IMR-90 (cell line): ENCODE measurements at regions not wholly inside any gene's neighbourhood (a gene's known extent, or its start where the extent isn't known, plus 50 kb on each side); places are given as distances from the start of the nearest gene placed in this dataset.
A peak's percentile ranks its signal among the peaks of the same experiment; 100 is the strongest.

Experiments used
- ATAC-seq: fragments of 200-7000 bp; cut with Tn5 transposase; 2 replicates; pipeline ENCODE4 v1.9.1; 2020; ENCODE audit warnings: low read depth, mild to moderate bottlenecking, moderate library complexity
- BruUV-seq: library from RNA; stranded (reverse); fragments of 400-500 nt; replicated peaks from 2 replicates; lab custom pipeline; 2021; lab: Mats Ljungman, UMichigan
- CTCF ChIA-PET: fragments of 300-600 bp; formaldehyde crosslinking; extraction: SDS; loops from one replicate; lab custom pipeline; 2021; ENCODE audit warnings: antibody characterized with exemption; lab: Yijun Ruan, JAX
- POLR2A ChIA-PET: fragments of 300-600 bp; sonication (Branson Sonifier 250); formaldehyde crosslinking; loops from one replicate; lab custom pipeline; 2022; ENCODE audit warnings: antibody characterized with exemption; ENCODE audit not compliant: unreplicated experiment; lab: Charles Lee
- DNase-seq: peaks from one replicate; pipeline ENCODE4 v3.0.0; 2013
- H2AFZ ChIP-seq: replicated peaks from 2 replicates; pipeline ENCODE3; 2013; ENCODE audit warnings: low read length, mild to moderate bottlenecking; ENCODE audit not compliant: poor library complexity
- H2AK5ac ChIP-seq: 2 replicates; pipeline ENCODE4 v1.6.1; 2013; ENCODE audit warnings: low read depth, low read length, inconsistent platforms
- H2AK9ac ChIP-seq: replicated peaks from 2 replicates; pipeline ENCODE3; 2013; ENCODE audit warnings: mild to moderate bottlenecking, low read depth, low read length, moderate library complexity; ENCODE audit not compliant: poor library complexity
- H2BK120ac ChIP-seq: 2 replicates; pipeline ENCODE4 v1.6.1; 2013; ENCODE audit warnings: low read depth, low read length, inconsistent platforms
- H2BK15ac ChIP-seq: 3 replicates; pipeline ENCODE4 v1.6.1; 2013; ENCODE audit warnings: low read depth, low read length, inconsistent platforms
- H2BK20ac ChIP-seq: 2 replicates; pipeline ENCODE4 v1.6.1; 2013; ENCODE audit warnings: low read depth, mild to moderate bottlenecking, inconsistent platforms, low read length, moderate library complexity
- H2BK5ac ChIP-seq: 2 replicates; pipeline ENCODE4 v1.6.1; 2013; ENCODE audit warnings: mild to moderate bottlenecking, low read depth, low read length, inconsistent platforms; ENCODE audit not compliant: poor library complexity, severe bottlenecking
- H3K14ac ChIP-seq: replicated peaks from 2 replicates; pipeline ENCODE4 v1.6.1; 2013; ENCODE audit warnings: low read depth, low read length, inconsistent platforms
- H3K18ac ChIP-seq: 2 replicates; pipeline ENCODE4 v1.6.1; 2013; ENCODE audit warnings: low read depth, low read length, control low read depth
- H3K23ac ChIP-seq: 2 replicates; pipeline ENCODE4 v1.6.1; 2013; ENCODE audit warnings: low read depth, low read length, inconsistent platforms
- H3K27ac ChIP-seq: 2 replicates; pipeline ENCODE4 v1.5.1; 2013; ENCODE audit warnings: mild to moderate bottlenecking, control low read depth, low read length; ENCODE audit not compliant: insufficient read depth
- H3K27me3 ChIP-seq: 2 replicates; pipeline ENCODE4 v1.6.1; 2013; ENCODE audit warnings: low read length; ENCODE audit not compliant: control insufficient read depth, insufficient read depth
- H3K36me3 ChIP-seq: 2 replicates; pipeline ENCODE4 v1.6.1; 2013; ENCODE audit warnings: low read length, mixed read lengths; ENCODE audit not compliant: control insufficient read depth, insufficient read depth
- H3K4ac ChIP-seq: 2 replicates; pipeline ENCODE4 v1.6.1; 2013; ENCODE audit warnings: low read depth, low read length, inconsistent platforms
- H3K4me1 ChIP-seq: 2 replicates; pipeline ENCODE4 v1.6.1; 2013; ENCODE audit warnings: low read length, mixed read lengths; ENCODE audit not compliant: control insufficient read depth, insufficient read depth
- H3K4me2 ChIP-seq: 2 replicates; pipeline ENCODE4 v1.6.1; 2013; ENCODE audit warnings: low read depth, mild to moderate bottlenecking, control low read depth, low read length, moderate library complexity
- H3K4me3 ChIP-seq: 2 replicates; pipeline ENCODE4 v1.5.1; 2013; ENCODE audit warnings: low read depth, mild to moderate bottlenecking, control low read depth, low read length, moderate library complexity; ENCODE audit not compliant: insufficient read depth
- H3K56ac ChIP-seq: 2 replicates; pipeline ENCODE4 v1.6.1; 2013; ENCODE audit warnings: low read length, inconsistent platforms; ENCODE audit not compliant: insufficient read depth; ENCODE audit errors: extremely low read depth
- H3K79me1 ChIP-seq, 2 experiments: 2 replicates each; pipeline ENCODE4 v1.6.1; 2013; ENCODE audit warnings: low read length in 2 of 2, inconsistent platforms in 1 of 2, low read depth in 1 of 2
- H3K9ac ChIP-seq: 2 replicates; pipeline ENCODE4 v1.6.1; 2013; ENCODE audit warnings: low read depth, low read length, control low read depth
- H3K9me1 ChIP-seq: 2 replicates; pipeline ENCODE4 v1.6.1; 2013; ENCODE audit warnings: low read length, inconsistent platforms; ENCODE audit not compliant: insufficient read depth
- H3K9me3 ChIP-seq: 2 replicates; pipeline ENCODE4 v1.6.1; 2013; ENCODE audit warnings: low read length; ENCODE audit not compliant: control insufficient read depth, insufficient read depth
- H4K20me1 ChIP-seq: 2 replicates; pipeline ENCODE4 v1.6.1; 2013; ENCODE audit warnings: low read length, inconsistent platforms; ENCODE audit not compliant: insufficient read depth
- H4K5ac ChIP-seq: 2 replicates; pipeline ENCODE4 v1.6.1; 2013; ENCODE audit warnings: mild to moderate bottlenecking, low read depth, low read length, control low read depth
- H4K8ac ChIP-seq, 2 experiments: 2 replicates each; pipeline ENCODE4 v1.6.1; 2013; ENCODE audit warnings: low read depth in 2 of 2, low read length in 2 of 2, control low read depth in 1 of 2, inconsistent platforms in 1 of 2
- H4K91ac ChIP-seq: 2 replicates; pipeline ENCODE4 v1.6.1; 2013; ENCODE audit warnings: low read depth, low read length, inconsistent platforms; ENCODE audit not compliant: insufficient read depth
- BHLHE40 ChIP-seq: fragments of 150-350 bp; IDR thresholded peaks from 2 replicates; pipeline ENCODE4 v1.6.1; 2016; ENCODE audit warnings: mild to moderate bottlenecking, low read depth, low read length
- CEBPB ChIP-seq: IDR thresholded peaks from 2 replicates; pipeline ENCODE4 v1.6.1; 2012; ENCODE audit warnings: low read depth, low read length, improper control_type of control experiment
- CHD1 ChIP-seq: IDR thresholded peaks from 2 replicates; pipeline ENCODE4 v1.6.1; 2012; ENCODE audit warnings: low read depth, low read length, improper control_type of control experiment
- CTCF ChIP-seq: conservative IDR thresholded peaks from 2 replicates; pipeline ENCODE4 v1.5.1; 2012; ENCODE audit warnings: mild to moderate bottlenecking, low read depth, low read length, improper control_type of control experiment
- FOS ChIP-seq: fragments of 150-350 bp; IDR thresholded peaks from 2 replicates; pipeline ENCODE4 v1.6.1; 2016; ENCODE audit warnings: low read depth, low read length
- MAFK ChIP-seq: IDR thresholded peaks from 2 replicates; pipeline ENCODE4 v1.6.1; 2012; ENCODE audit warnings: low read depth, low read length, improper control_type of control experiment
- MAZ ChIP-seq: IDR thresholded peaks from 2 replicates; pipeline ENCODE4 v1.6.1; 2012; ENCODE audit warnings: low read depth, mild to moderate bottlenecking, low read length, improper control_type of control experiment, moderate library complexity, borderline replicate concordance
- MXI1 ChIP-seq: IDR thresholded peaks from 2 replicates; pipeline ENCODE4 v1.6.1; 2012; ENCODE audit warnings: low read depth, mild to moderate bottlenecking, low read length, moderate library complexity, borderline replicate concordance
- NFE2L2 ChIP-seq: fragments of 150-350 bp; IDR thresholded peaks from 2 replicates; pipeline ENCODE4 v1.6.1; 2016; ENCODE audit warnings: low read depth, mild to moderate bottlenecking, low read length
- POLR2A ChIP-seq: IDR thresholded peaks from 2 replicates; pipeline ENCODE4 v1.6.1; 2012; ENCODE audit warnings: mild to moderate bottlenecking, low read depth, low read length
- RAD21 ChIP-seq: IDR thresholded peaks from 2 replicates; pipeline ENCODE4 v1.6.1; 2012; ENCODE audit warnings: low read length, improper control_type of control experiment
- RCOR1 ChIP-seq: IDR thresholded peaks from 2 replicates; pipeline ENCODE4 v1.6.1; 2012; ENCODE audit warnings: mild to moderate bottlenecking, low read length, improper control_type of control experiment; ENCODE audit not compliant: insufficient replicate concordance
- RFX5 ChIP-seq: IDR thresholded peaks from 2 replicates; pipeline ENCODE4 v1.8.0; 2012; ENCODE audit warnings: low read depth, mild to moderate bottlenecking, low read length, moderate library complexity
- SMC3 ChIP-seq: fragments of 150-350 bp; IDR thresholded peaks from 2 replicates; pipeline ENCODE4 v1.6.1; 2016; ENCODE audit warnings: low read depth, mild to moderate bottlenecking, antibody characterized with exemption, low read length, moderate library complexity
- USF2 ChIP-seq: fragments of 150-350 bp; IDR thresholded peaks from 2 replicates; pipeline ENCODE4 v1.6.1; 2017; ENCODE audit warnings: mild to moderate bottlenecking, antibody characterized with exemption, low read length, low read depth
- WGBS, 2 experiments: methylation state at CpG; one replicate each; pipeline versions ENCODE4 v1.1.5 to v1.1.7; 2013; ENCODE audit warnings: missing lambda C conversion rate in 2 of 2; ENCODE audit not compliant: insufficient read length in 1 of 2; ENCODE audit errors: extremely low coverage in 2 of 2; 5-methylcytosine and 5-hydroxymethylcytosine counted together
- dilution Hi-C: fragments of 300-500 bp; cut with HindIII; formaldehyde crosslinking; loops from one replicate; pipeline ENCODE4 v1.14.3; 2018; ENCODE audit warnings: low sequenced_read_pairs; ENCODE audit not compliant: unreplicated experiment
- in situ Hi-C: fragments of 300-500 bp; cut with MboI; formaldehyde crosslinking; loops from 3 replicates; pipeline ENCODE4 v1.14.3; 2019; ENCODE audit warnings: low sequenced_read_pairs, inconsistent platforms, mixed read lengths
- intact Hi-C: fragments of 100-400 bp; cut with micrococcal nuclease; formaldehyde crosslinking; loops from 2 replicates; pipeline ENCODE4 v1.10.0; 2022
- TF ChIP-seq, protein P1 (sequence below): fragments of 150-350 bp; IDR thresholded peaks from 2 replicates; pipeline ENCODE4 v1.6.1; 2016; ENCODE audit warnings: low read depth, mild to moderate bottlenecking, low read length, moderate library complexity, borderline replicate concordance

- Histone ChIP-seq H3K4me3 (no peak overlapping the region), H4K8ac (no peak overlapping the region), H3K79me1 (no peaks in the 10 kb centered on the region), H3K9ac (no peak overlapping the region), H4K5ac (no peak overlapping the region), H3K23ac (no peak overlapping the region), H2AK5ac (no peak overlapping the region), H2BK5ac (no peak overlapping the region), H2BK20ac (no peak overlapping the region), H2AK9ac (no peak overlapping the region), H3K56ac (no peak overlapping the region), H3K14ac (no peak overlapping the region), H2AFZ (no peak overlapping the region), H3K4me1 (peaks cover 1% of the 10 kb centered on the region; the same call in 1 of the 2 replicates), H2BK120ac (no peak overlapping the region), H3K27me3 (no peaks in the 10 kb centered on the region), H3K4me2 (no peak overlapping the region), H3K36me3 (no peaks in the 10 kb centered on the region), H3K9me3 (no peaks in the 10 kb centered on the region), H4K20me1 (no peaks in the 10 kb centered on the region), H3K27ac (no peak overlapping the region), H3K4ac (no peak overlapping the region), H3K18ac (no peak overlapping the region), H2BK15ac (no peak overlapping the region), H4K91ac (no peak overlapping the region), H3K9me1 (peaks cover 13% of the 10 kb centered on the region)
- in situ Hi-C loops (no loop called here), dilution Hi-C loops (no loop called here), intact Hi-C loops (no loop called here)
- ChIA-PET POLR2A (no interaction called here), CTCF (no interaction called here)
- BruUV-seq, result no TSS peak
- no peak for TF ChIP-seq CEBPB
- TF ChIP-seq NFE2L2, result no peak
- no peak for TF ChIP-seq BHLHE40
- no peak for TF ChIP-seq RFX5
- no peak for TF ChIP-seq POLR2A
- no peak for TF ChIP-seq MAFK
- TF ChIP-seq SMC3, result no peak
- TF ChIP-seq FOS, result no peak
- TF ChIP-seq, protein P1, sequence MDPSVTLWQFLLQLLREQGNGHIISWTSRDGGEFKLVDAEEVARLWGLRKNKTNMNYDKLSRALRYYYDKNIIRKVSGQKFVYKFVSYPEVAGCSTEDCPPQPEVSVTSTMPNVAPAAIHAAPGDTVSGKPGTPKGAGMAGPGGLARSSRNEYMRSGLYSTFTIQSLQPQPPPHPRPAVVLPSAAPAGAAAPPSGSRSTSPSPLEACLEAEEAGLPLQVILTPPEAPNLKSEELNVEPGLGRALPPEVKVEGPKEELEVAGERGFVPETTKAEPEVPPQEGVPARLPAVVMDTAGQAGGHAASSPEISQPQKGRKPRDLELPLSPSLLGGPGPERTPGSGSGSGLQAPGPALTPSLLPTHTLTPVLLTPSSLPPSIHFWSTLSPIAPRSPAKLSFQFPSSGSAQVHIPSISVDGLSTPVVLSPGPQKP, result no peak
- TF ChIP-seq RAD21, result no peak
- no peak for TF ChIP-seq USF2
- TF ChIP-seq MXI1, result no peak
- no peak for TF ChIP-seq CTCF
- TF ChIP-seq RCOR1, result no peak
- no peak for TF ChIP-seq CHD1
- no peak for TF ChIP-seq MAZ
- WGBS, 2 experiments, result no CpG with 5 or more reads among the region's 1 CpG
- DNase-seq, result peak; percentile 18
- ATAC-seq, result no peak
Observed at GRCh38 chr12:90020014-90020413, 311.4 kb upstream of the ATP2B1 start.
